Middle frontal gyrus (tissue), 1 donor: ENCODE measurements at regions not wholly inside any gene's neighbourhood (a gene's known extent, or its start where the extent isn't known, plus 50 kb on each side); places are given as distances from the start of the nearest gene placed in this dataset.

Experiments
- DNase-seq: peaks from one replicate; pipeline ENCODE4 v3.0.0-alpha.2; 2015; ENCODE audit warnings: low spot score; ENCODE audit errors: extremely low spot score

- DNase-seq = no peak
Measured at GRCh38 chr3:69536306-69537020, 150.6 kb upstream of the FRMD4B start.

DNA sequence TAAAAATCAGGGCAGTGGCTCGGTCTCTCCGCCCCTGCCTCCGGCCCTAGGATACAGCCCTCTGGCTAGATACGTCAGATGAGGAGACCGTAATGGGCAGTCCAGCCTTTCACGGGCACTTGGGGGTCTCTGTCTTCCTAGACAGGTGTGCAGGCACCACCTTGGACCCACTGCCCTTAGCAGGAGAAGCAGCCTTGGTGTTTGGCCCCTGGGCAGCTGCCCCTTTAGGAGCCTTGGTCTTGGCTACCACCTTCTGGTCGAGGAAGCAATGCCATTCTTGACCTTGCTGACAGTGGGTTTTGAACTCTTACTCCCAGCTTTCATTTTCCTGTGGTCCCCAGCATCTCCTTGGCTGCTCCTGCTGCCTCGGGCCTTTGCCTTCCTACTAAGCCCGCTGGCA, 149.7 kb upstream of the FRMD4B start:
- no peak for DNase-seq

DNA sequence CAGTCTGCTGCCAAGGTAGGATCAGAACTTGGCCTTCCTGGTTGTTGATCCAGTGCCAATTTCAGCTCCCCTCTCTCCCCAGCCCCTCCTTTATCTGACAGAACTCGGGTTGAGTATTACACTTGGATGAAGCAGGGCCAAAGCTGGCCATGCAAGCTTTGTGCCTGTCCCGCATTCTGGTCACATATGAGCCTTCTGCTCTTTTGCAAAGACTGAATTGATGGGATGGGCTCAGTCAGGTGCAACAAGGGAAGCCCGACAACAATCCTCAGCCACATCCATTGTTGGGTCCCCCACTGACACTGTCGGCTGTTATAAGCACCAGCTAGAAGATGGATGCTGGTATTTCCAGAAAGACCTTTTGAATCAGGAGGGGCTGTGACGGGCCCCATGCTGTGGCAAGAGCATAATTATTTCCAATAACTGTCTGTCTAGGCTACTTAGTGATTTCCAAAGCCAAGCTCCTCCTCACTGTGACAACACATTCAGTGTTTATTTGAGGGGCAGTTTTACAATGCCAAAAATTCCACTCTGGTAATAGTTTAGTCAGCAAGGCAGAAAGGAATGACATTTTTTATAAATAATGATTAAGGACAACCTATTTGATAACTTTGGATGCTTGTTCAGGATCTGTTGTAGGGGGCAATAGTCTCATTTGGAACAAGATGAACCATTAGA, 146.8 kb upstream of the FRMD4B start:
- DNase-seq = no peak

DNA sequence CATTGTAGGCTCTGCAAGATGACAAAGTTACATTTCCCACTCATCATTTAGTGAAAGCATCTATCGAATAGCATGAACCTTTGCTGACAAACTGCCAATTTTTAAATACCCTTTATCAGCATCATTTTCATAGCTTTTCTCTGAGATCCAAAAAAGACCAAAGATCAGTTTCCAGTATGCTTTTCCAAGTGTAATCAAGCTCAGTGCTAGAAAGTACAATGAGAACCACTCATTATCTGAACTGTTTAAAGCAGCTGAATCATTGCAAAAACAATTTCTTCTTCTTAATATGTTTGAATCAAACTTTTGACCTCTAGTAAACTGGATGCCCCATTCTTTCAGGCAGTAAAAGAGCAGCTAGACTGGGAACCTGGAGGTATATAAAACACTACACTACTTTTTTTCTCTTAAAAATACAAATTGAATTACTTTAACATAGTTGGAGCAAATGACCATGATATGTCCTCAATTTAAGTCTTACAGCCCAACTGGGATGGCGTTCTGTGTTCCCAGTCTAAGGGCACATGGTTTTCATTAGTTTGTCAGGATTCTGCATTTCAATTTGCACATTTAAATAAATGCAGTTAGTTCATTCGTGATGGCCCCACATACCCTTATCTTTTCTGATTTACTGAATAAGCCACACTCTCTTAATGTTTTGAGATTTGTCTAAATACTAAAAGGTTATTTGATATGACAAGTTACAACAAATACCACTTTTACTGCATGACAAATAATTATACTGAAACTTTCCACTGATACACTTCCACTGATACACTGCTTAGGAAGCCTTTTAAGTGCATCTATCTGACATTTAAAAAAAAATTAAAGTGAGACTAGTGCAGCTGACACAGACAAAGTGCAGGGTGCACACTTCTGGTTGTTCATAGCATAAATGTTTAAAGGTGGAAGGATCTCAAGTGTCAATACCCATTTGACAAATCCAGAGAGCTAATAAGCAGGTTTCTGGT, 146.0 kb upstream of the FRMD4B start:
- no peak for DNase-seq

DNA sequence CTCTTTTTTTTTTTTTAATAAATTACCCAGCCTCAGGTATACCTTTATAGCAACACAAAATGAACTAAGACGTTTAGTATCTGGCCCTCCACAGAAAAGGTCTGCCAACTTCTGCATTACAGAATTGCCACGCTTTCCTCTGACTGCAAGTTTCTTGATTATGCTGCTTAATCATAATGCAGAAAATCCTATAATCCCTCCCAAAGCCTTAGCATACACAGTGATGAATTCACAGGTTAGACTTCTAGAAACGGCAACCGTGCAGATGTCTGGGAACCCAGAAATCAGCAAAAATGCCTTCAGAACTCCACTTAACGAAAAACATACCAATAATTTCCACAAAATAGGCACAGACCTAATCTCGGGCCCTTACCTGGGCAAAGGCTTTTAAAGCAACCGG, 144.7 kb upstream of the FRMD4B start:
- no peak for DNase-seq

DNA sequence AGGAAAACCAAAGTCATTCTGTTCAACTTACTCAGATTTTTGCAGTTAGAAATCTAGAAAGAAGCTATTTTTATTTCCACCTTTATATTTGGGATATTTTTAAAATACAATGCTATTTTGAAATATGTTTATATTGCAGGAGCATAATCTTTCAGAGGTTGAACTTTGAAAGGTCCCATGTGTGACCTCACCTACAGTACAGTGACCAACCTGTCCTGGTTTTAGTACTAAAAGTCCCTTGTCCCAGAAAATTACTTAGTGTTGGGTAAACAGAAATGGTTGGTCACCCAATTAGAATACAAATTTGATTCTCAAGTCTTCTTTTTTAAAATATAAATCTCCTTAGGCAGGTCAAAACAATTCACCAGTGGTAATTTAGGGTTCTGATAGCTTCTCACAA, 141.6 kb upstream of the FRMD4B start:
- no peak for DNase-seq

DNA sequence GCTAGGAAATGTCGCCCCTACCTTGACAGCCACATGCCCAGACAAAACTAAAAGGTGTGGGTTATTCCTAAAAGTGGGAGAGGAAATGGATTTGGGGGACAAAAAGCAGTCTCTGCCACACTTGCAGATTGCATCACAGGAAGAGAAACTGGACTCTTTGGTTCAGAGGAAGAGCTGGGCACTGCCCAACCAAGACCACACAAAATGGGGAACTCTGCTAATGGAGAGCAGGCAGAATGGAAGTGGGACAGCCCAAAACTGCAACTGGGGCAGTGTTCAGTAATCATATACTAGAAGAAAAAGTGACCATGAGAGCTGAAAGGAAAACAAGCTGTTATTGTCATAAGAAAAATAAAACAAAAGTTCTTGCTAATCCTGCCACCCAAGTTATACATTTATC, 138.9 kb upstream of the FRMD4B start:
- DNase-seq = no peak

GRCh38 chr3:69521286-69521685, 135.4 kb upstream of the FRMD4B start:
- no peak for DNase-seq

GRCh38 chr3:69511361-69511760, 125.5 kb upstream of the FRMD4B start:
- no peak for DNase-seq

GRCh38 chr3:69510481-69511030, 124.7 kb upstream of the FRMD4B start:
- DNase-seq = no peak

DNA sequence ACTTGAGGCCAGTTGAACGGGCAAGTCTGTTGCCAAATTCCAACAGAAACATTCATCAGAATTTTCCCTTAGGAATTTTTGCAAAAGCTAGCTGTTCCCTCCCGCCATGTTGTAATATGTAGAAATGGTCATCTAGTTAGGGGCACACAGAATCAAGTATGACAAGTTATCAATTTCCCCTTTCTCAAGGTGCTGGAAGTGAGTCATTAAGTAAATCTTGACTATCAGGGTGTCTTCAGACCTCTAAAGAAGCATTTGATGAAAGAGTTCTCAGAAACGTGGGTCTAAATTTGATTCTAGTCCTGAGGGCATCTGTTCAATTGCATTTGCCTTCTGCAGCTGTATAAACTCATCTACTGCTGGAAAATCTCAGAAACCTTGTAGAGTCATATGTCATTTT, 123.4 kb upstream of the FRMD4B start:
- no peak for DNase-seq

- DNase-seq = no peak
Measured at GRCh38 chr3:69505770-69506407, 120.0 kb upstream of the FRMD4B start.

DNA sequence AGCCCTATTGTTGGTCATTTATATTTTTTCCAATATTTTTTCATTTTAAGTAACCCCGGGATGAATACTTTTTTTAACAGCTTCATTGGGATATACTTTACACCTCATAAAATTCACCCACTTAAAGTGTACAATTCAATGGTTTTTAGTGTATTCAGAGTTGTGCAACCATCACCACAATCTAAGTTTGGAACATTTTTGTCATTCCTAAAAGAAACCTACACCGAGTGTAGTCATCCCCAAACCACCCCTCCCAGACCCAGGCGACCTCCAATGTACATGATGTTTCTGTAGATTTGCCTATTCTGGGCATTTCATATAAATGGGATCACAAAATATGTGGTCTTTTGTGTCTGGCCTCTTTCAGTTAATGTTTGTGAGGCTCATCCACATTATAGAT, 118.3 kb upstream of the FRMD4B start:
- no peak for DNase-seq

- DNase-seq = no peak
Measured at GRCh38 chr3:69500604-69501003, 114.7 kb upstream of the FRMD4B start.

GRCh38 chr3:69499899-69500421, 114.1 kb upstream of the FRMD4B start:
- DNase-seq = no peak

GRCh38 chr3:69499422-69499821, 113.5 kb upstream of the FRMD4B start:
- no peak for DNase-seq

DNA sequence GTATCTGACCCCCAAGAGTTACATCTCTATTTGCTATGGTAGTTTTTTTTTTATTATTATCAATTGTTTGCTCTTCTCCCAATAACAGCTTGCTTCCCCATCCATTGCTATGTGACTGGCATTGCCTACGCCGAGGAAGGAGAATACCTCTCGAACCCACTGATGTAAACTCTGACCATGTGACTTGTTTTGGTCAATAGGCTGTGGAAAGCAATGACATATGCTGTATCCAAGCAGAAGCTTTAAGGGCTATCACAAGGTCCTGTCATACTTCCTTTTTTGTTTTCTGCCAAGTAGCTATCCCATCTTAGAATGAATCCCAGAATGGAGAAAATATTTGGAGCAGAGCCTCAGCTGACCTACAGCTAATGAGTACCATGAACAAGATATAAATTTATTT, 111.0 kb upstream of the FRMD4B start:
- no peak for DNase-seq

DNA sequence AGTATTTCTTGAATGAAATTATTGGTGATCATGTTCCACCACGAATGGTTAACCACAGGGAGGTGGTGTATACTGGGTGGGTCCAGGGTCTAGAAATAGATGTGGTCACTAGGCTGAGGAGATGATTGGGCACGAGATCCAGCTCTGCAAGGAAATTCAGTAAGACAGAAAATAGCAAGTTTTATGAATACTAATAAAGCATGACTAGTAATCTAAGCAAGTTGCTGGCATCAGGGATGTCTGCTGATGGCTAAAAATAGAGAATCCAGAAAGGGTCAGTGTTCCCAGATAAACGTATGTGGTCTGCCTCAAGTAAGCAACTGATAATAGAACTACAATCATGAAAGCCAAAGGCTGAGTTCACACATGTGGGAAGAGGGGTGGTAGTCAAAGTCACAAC, 108.3 kb upstream of the FRMD4B start:
- DNase-seq = no peak

DNA sequence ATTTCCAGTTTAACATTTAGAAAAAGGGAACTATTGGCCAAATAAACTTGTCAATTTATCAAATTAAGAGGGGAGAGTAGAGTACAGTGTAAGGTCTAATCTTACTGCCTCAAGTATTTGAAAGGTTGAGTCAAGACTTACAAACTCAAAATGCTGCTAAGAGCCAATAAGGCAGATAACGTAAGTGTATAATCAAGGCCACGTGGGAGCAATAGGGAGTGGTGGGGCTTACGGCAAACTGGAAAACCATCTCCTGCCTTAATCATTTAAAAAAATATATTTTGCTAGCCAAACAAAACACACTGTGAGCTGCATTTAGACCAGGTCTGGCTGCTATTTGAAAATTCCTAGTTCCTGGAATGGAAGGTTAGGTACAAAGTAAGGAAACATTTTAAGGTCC, 107.3 kb upstream of the FRMD4B start:
- DNase-seq = no peak

DNA sequence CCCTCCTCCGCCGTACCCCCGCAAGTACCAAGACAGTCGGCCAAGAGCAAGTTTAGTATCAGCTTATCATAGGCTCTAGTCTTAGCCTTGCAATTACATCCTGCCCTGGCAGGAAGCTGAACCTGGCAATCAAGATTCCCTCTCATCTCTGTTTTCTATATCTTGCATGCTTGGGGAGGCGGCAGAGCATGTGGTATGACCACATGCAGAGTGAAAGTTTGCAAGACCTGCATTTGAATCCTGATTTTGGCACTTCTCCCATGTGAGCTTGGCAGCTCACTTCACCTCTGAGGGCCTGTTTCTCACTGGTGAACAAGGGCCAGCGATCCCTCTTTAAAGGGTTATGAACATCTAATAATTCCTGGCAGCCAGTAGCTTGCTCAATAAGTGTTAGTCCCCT, 106.1 kb upstream of the FRMD4B start:
- no peak for DNase-seq

DNA sequence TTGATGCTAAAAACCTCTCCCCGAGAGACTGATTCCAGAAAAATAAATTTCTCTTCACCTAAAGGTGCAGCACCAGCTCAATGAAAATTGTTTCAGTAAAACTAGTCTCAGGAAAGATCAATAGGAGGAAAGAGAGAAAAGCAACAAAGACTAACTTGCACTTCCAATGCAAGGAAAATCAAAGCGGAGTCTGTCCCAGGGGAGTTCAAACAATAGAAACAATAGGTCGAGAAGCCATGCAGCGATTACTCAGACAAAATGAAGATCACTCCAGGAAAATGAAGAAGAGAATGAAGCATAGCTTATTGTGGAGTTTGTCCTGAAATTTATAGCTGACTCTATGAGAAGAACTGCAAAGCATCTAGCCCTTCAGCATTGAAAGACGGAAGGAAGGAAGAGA, 105.1 kb upstream of the FRMD4B start:
- no peak for DNase-seq
